ENCODE measurements at regions not wholly inside any gene's neighbourhood (a gene's known extent, or its start where the extent isn't known, plus 50 kb on each side); places are given as distances from the start of the nearest gene placed in this dataset.

DNA sequence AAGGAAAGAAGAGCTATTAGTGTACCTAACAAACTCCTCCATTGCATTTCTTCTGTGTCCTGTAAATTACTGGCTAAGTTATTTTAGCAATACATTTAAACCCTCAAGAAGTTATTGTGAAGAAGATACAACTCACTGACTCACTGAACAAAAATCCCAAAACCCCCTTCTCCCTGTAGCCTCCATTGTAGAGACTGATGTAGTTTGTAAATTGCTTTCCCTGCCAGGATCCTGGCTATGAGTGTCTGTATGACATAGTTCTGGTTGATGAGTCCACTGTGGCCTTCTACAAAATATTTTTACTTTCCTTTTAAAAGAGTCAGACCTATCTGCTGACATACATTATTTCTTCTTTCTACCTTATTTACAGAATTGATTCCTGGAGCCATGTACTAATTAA lies 155.6 kb downstream of the SLC6A15 start:
- DNase-seq: no peak
- intact Hi-C loops (cut with DNase I): no loop called here

DNA sequence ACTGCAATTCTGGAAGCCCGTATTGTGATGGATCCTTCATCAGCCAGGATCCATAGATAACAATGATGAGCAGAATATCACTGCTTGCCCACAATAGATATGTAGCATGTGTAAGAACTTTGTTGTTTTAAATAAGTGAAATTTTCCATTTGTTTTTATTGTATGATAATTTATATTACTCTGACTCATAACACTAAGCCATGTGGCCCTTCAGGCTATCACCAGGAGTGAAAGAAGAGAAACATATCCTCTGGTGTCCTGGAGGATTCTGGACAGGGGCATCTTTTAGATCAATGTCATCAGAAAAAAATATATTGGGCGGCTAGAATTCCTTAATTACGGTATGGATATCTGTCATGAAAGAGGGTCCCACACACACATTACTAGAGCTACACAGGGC lies 167.5 kb downstream of the SLC6A15 start:
- no peaks in the 10 kb centered on the region for H3K9me3 ChIP-seq
- TF ChIP-seq, protein P1, sequence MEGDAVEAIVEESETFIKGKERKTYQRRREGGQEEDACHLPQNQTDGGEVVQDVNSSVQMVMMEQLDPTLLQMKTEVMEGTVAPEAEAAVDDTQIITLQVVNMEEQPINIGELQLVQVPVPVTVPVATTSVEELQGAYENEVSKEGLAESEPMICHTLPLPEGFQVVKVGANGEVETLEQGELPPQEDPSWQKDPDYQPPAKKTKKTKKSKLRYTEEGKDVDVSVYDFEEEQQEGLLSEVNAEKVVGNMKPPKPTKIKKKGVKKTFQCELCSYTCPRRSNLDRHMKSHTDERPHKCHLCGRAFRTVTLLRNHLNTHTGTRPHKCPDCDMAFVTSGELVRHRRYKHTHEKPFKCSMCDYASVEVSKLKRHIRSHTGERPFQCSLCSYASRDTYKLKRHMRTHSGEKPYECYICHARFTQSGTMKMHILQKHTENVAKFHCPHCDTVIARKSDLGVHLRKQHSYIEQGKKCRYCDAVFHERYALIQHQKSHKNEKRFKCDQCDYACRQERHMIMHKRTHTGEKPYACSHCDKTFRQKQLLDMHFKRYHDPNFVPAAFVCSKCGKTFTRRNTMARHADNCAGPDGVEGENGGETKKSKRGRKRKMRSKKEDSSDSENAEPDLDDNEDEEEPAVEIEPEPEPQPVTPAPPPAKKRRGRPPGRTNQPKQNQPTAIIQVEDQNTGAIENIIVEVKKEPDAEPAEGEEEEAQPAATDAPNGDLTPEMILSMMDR (IDR thresholded peaks at IDR 0.05): no peak
- TF ChIP-seq EP300 (IDR thresholded peaks at IDR 0.05) (no peak), POLR2AphosphoS5 (IDR thresholded peaks at IDR 0.05) (no peak), POLR2A (IDR thresholded peaks at IDR 0.05) (no peak)
- intact Hi-C loops (cut with DNase I): no loop called here
- DNase-seq: no peak
- no peaks in the 10 kb centered on the region for H3K36me3 ChIP-seq
- no peaks in the 10 kb centered on the region for H3K27me3 ChIP-seq
- 93 to 94% methylated on average over 3 of the region's 3 CpGs for WGBS, 2 donors
- H3K4me1 ChIP-seq: no peaks in the 10 kb centered on the region
- H3K4me3 ChIP-seq: no peak overlapping the region
- H3K27ac ChIP-seq: no peak overlapping the region

More for the DNA sequence above, 155.6 kb downstream of the SLC6A15 start:
- Histone ChIP-seq H3K9me3 (no peaks in the 10 kb centered on the region), H3K36me3 (no peaks in the 10 kb centered on the region), H3K27ac (no peak overlapping the region), H3K4me3 (no peak overlapping the region), H3K4me1 (no peaks in the 10 kb centered on the region), H3K27me3 (no peaks in the 10 kb centered on the region)
- no peak for TF ChIP-seq POLR2A (IDR thresholded peaks at IDR 0.05)
- TF ChIP-seq, protein P1 (IDR thresholded peaks at IDR 0.05): no peak
- no peak for TF ChIP-seq EP300 (IDR thresholded peaks at IDR 0.05)

GRCh38 chr12:84741692-84742091 lies 170.9 kb downstream of the SLC6A15 start:
- H3K4me3 ChIP-seq: no peak overlapping the region
- no peak for TF ChIP-seq POLR2A (IDR thresholded peaks at IDR 0.05)
- TF ChIP-seq EP300 (IDR thresholded peaks at IDR 0.05): no peak
- H3K4me1 ChIP-seq: no peaks in the 10 kb centered on the region
- intact Hi-C loops (cut with DNase I): no loop called here
- no peaks in the 10 kb centered on the region for H3K9me3 ChIP-seq
- no peaks in the 10 kb centered on the region for H3K36me3 ChIP-seq
- no peaks in the 10 kb centered on the region for H3K27me3 ChIP-seq
- 82 to 87% methylated on average over 3 of the region's 3 CpGs for WGBS, 2 donors
- DNase-seq: no peak
- H3K27ac ChIP-seq: no peak overlapping the region

DNA sequence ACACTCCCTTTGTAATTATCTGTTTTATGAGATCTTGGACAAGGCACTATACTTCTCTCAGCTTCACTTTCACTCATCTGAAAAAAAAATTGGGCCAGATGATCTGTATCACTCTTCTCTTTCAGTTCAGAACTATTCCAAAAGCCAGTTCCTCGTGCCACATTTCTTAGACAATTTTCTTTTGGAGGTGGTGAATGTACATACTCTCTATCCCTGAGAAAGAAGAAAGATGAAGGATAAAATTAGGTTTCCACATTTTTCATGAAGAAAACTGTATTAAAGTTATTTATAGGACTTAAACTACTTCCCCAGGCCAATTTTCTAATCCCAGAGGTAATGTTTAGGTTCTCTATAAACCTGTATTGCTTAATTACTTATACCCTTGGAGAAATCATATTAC lies 171.6 kb downstream of the SLC6A15 start:
- TF ChIP-seq POLR2A (IDR thresholded peaks at IDR 0.05) (no peak), POLR2AphosphoS5 (IDR thresholded peaks at IDR 0.05) (no peak), EP300 (IDR thresholded peaks at IDR 0.05) (no peak)
- TF ChIP-seq, protein P1 (IDR thresholded peaks at IDR 0.05): no peak
- Histone ChIP-seq H3K27me3 (no peaks in the 10 kb centered on the region), H3K36me3 (no peaks in the 10 kb centered on the region), H3K9me3 (no peaks in the 10 kb centered on the region), H3K4me3 (no peak overlapping the region), H3K27ac (no peak overlapping the region), H3K4me1 (no peaks in the 10 kb centered on the region)
- intact Hi-C loops (cut with DNase I): no loop called here
- DNase-seq: no peak
- 57 to 66% methylated on average over 1 of the region's 1 CpG for WGBS, 2 donors

DNA sequence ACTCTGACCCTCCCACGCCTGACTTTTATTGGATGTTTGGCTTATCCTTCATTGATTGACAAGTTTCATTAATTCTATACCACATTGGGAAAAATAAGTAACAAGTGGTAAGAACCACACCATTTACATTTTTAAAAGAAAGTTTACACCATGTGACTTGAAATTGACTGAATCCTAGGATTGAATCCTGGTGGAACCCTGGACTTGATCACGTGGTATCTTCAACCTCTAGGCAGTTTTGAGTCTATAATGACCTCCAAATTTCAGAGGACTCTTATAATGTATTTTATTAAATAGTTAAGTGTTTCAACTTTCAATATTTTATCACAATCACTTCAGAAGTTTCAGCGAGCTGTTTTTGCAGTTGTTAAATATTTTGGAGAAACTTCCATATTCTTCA lies 172.0 kb downstream of the SLC6A15 start:
- TF ChIP-seq POLR2AphosphoS5 (IDR thresholded peaks at IDR 0.05): no peak
- TF ChIP-seq EP300 (IDR thresholded peaks at IDR 0.05): no peak
- TF ChIP-seq, protein P1 (IDR thresholded peaks at IDR 0.05): no peak
- TF ChIP-seq POLR2A (IDR thresholded peaks at IDR 0.05): no peak
- H3K9me3 ChIP-seq: no peaks in the 10 kb centered on the region
- no peaks in the 10 kb centered on the region for H3K36me3 ChIP-seq
- intact Hi-C loops (cut with DNase I): no loop called here
- H3K4me1 ChIP-seq: no peaks in the 10 kb centered on the region
- H3K4me3 ChIP-seq: no peak overlapping the region
- DNase-seq: no peak
- H3K27ac ChIP-seq: no peak overlapping the region
- H3K27me3 ChIP-seq: no peaks in the 10 kb centered on the region
- WGBS, 2 donors: 58 to 70% methylated on average over 3 of the region's 3 CpGs

Data from sigmoid colon (tissue), 6 donors.